RPMI7951 (cell line): ENCODE measurements at regions not wholly inside any gene's neighbourhood (a gene's known extent, or its start where the extent isn't known, plus 50 kb on each side); places are given as distances from the start of the nearest gene placed in this dataset.
"Not testable (repeated sequence)": the region's sequence is repeated elsewhere in the genome, so short reads cannot be mapped to it uniquely, and the experiment has no call there.

Source experiments
- DNase-seq: peaks from one replicate; pipeline ENCODE4 v3.0.0-alpha.2; 2012; ENCODE audit warnings: low read depth

- DNase-seq = no peak
These were observed 388.3 kb downstream of the COG6 start for GRCh38 chr13:40043764-40044163.

- DNase-seq = no peak
These were observed 391.9 kb downstream of the COG6 start for GRCh38 chr13:40047322-40047771.

GRCh38 chr13:40048551-40048950 lies 393.1 kb downstream of the COG6 start:
- DNase-seq = no peak

GRCh38 chr13:40052954-40053353 lies 397.5 kb downstream of the COG6 start:
- no peak for DNase-seq

- DNase-seq = no peak
These were observed 397.9 kb downstream of the COG6 start for GRCh38 chr13:40053401-40053800.

GRCh38 chr13:40054422-40054821 lies 399.0 kb downstream of the COG6 start:
- not testable (repeated sequence) for DNase-seq

GRCh38 chr13:40056898-40057619 lies 401.6 kb downstream of the COG6 start:
- DNase-seq = no peak

GRCh38 chr13:40058757-40059236 lies 403.3 kb downstream of the COG6 start:
- no peak for DNase-seq

GRCh38 chr13:40059540-40060232 lies 404.2 kb downstream of the COG6 start:
- no peak for DNase-seq

GRCh38 chr13:40060296-40061007 lies 405.0 kb downstream of the COG6 start:
- DNase-seq = peak; percentile 81

- DNase-seq = peak; percentile 32
These were observed 406.3 kb downstream of the COG6 start for GRCh38 chr13:40061466-40062450.

GRCh38 chr13:40063278-40063698 lies 407.8 kb downstream of the COG6 start:
- DNase-seq = peak; percentile 50

GRCh38 chr13:40063703-40064102 lies 408.2 kb downstream of the COG6 start:
- no peak for DNase-seq

GRCh38 chr13:40064154-40065097 lies 409.0 kb downstream of the COG6 start:
- DNase-seq = peak; percentile 80

- DNase-seq = peak; percentile 57
These were observed 413.9 kb downstream of the COG6 start for GRCh38 chr13:40069173-40070044.

- no peak for DNase-seq
These were observed 414.9 kb downstream of the COG6 start for GRCh38 chr13:40070357-40070756.

GRCh38 chr13:40072663-40073120 lies 417.2 kb downstream of the COG6 start:
- no peak for DNase-seq

GRCh38 chr13:40074338-40074737 lies 418.9 kb downstream of the COG6 start:
- no peak for DNase-seq

GRCh38 chr13:40075281-40075680 lies 419.8 kb downstream of the COG6 start:
- DNase-seq = no peak
